K562 (cell line): ENCODE measurements at regions not wholly inside any gene's neighbourhood (a gene's known extent, or its start where the extent isn't known, plus 50 kb on each side); places are given as distances from the start of the nearest gene placed in this dataset.
A peak's percentile ranks its signal among the peaks of the same experiment; 100 is the strongest.

ENCODE experiments used
- FOSL1 ChIP-seq: fragments of 200-800 bp; sonication (Bioruptor generic); conservative IDR thresholded peaks from 2 replicates; pipeline ENCODE4 v1.6.1; 2016; ENCODE audit warnings: missing genetic modification characterization, missing compliant biosample characterization
- NFYB ChIP-seq: IDR thresholded peaks from 2 replicates; pipeline ENCODE4 v1.6.1; 2011; ENCODE audit warnings: mild to moderate bottlenecking, moderate library complexity; ENCODE audit not compliant: insufficient read length; ENCODE audit errors: extremely low read depth
- POLR2A ChIP-seq: fragments of 450-650 bp; conservative IDR thresholded peaks from 2 replicates; pipeline ENCODE4 v1.6.1; 2016
- TF ChIP-seq, protein P1 (sequence below): fragments of 450-650 bp; IDR thresholded peaks from 2 replicates; pipeline ENCODE4 v1.7.1; 2018; ENCODE audit warnings: mild to moderate bottlenecking, low read depth; ENCODE audit not compliant: partially characterized antibody
- TF ChIP-seq, protein P2 (sequence below), 3 experiments: IDR thresholded peaks in 2 of 3; conservative IDR thresholded peaks in 1 of 3; 2 replicates each; pipeline ENCODE4 v1.5.1; 2011 to 2012; ENCODE audit warnings: low read length in 3 of 3, mild to moderate bottlenecking in 3 of 3, control low read depth in 2 of 3, improper control_type of control experiment in 1 of 3, inconsistent platforms in 1 of 3, low read depth in 1 of 3, mixed read lengths in 1 of 3, moderate library complexity in 1 of 3; ENCODE audit not compliant: insufficient read depth in 2 of 3

- peak; percentile 91 for TF ChIP-seq FOSL1 (tag)
- TF ChIP-seq, protein P1, sequence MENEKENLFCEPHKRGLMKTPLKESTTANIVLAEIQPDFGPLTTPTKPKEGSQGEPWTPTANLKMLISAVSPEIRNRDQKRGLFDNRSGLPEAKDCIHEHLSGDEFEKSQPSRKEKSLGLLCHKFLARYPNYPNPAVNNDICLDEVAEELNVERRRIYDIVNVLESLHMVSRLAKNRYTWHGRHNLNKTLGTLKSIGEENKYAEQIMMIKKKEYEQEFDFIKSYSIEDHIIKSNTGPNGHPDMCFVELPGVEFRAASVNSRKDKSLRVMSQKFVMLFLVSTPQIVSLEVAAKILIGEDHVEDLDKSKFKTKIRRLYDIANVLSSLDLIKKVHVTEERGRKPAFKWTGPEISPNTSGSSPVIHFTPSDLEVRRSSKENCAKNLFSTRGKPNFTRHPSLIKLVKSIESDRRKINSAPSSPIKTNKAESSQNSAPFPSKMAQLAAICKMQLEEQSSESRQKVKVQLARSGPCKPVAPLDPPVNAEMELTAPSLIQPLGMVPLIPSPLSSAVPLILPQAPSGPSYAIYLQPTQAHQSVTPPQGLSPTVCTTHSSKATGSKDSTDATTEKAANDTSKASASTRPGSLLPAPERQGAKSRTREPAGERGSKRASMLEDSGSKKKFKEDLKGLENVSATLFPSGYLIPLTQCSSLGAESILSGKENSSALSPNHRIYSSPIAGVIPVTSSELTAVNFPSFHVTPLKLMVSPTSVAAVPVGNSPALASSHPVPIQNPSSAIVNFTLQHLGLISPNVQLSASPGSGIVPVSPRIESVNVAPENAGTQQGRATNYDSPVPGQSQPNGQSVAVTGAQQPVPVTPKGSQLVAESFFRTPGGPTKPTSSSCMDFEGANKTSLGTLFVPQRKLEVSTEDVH = peak; percentile 47
- no peak for TF ChIP-seq NFYB
- TF ChIP-seq POLR2A = no peak
- TF ChIP-seq, protein P2, sequence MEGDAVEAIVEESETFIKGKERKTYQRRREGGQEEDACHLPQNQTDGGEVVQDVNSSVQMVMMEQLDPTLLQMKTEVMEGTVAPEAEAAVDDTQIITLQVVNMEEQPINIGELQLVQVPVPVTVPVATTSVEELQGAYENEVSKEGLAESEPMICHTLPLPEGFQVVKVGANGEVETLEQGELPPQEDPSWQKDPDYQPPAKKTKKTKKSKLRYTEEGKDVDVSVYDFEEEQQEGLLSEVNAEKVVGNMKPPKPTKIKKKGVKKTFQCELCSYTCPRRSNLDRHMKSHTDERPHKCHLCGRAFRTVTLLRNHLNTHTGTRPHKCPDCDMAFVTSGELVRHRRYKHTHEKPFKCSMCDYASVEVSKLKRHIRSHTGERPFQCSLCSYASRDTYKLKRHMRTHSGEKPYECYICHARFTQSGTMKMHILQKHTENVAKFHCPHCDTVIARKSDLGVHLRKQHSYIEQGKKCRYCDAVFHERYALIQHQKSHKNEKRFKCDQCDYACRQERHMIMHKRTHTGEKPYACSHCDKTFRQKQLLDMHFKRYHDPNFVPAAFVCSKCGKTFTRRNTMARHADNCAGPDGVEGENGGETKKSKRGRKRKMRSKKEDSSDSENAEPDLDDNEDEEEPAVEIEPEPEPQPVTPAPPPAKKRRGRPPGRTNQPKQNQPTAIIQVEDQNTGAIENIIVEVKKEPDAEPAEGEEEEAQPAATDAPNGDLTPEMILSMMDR (IDR thresholded peaks at IDR 0.05 in 2 of 3, conservative IDR thresholded peaks at IDR 0.05 in 1 of 3; ENCODE audit: insufficient read depth in 2 of 3, low read depth in 1 of 3, low read length in 3 of 3) = no peak
Observed at GRCh38 chr6:27605401-27606342, 132.8 kb upstream of the ZNF184 start.
